ENCODE measurements at regions not wholly inside any gene's neighbourhood (a gene's known extent, or its start where the extent isn't known, plus 50 kb on each side); places are given as distances from the start of the nearest gene placed in this dataset.

- Histone ChIP-seq H3K9ac (ENCODE audit: low read depth in 1 of 3, low read length in 3 of 3) (no peak overlapping the region), H3K4me3 (ENCODE audit: low read length in 3 of 3) (no peak overlapping the region), H3K27me3 (ENCODE audit: control insufficient read depth in 3 of 3, insufficient read depth in 3 of 3, low read length in 3 of 3) (peaks cover 67 to 69% (median 68%) of the 10 kb centered on the region in 3 donors), H3K9me3 (ENCODE audit: control insufficient read depth in 3 of 3, low read length in 3 of 3) (no peaks in the 10 kb centered on the region), H3K4me1 (ENCODE audit: control insufficient read depth in 3 of 3, insufficient read depth in 3 of 3, low read length in 3 of 3) (peaks cover 0 to 5% (median 0%) of the 10 kb centered on the region in 3 donors), H3K36me3 (ENCODE audit: control insufficient read depth in 3 of 3, insufficient read depth in 3 of 3, low read length in 3 of 3) (no peaks in the 10 kb centered on the region), H3K27ac (ENCODE audit: low read depth, low read length) (no peak overlapping the region)
Observed at GRCh38 chr1:22344851-22345560, 106.6 kb upstream of the ZBTB40 start.

- no peaks in the 10 kb centered on the region for H3K4me1 ChIP-seq (ENCODE audit: control insufficient read depth in 3 of 3, insufficient read depth in 3 of 3, low read length in 3 of 3)
- H3K36me3 ChIP-seq (ENCODE audit: control insufficient read depth in 3 of 3, insufficient read depth in 3 of 3, low read length in 3 of 3), result no peaks in the 10 kb centered on the region
- H3K9me3 ChIP-seq (ENCODE audit: control insufficient read depth in 3 of 3, low read length in 3 of 3), result no peaks in the 10 kb centered on the region
- no peak overlapping the region for H3K4me3 ChIP-seq (ENCODE audit: low read length in 3 of 3)
- no peak overlapping the region for H3K27ac ChIP-seq (ENCODE audit: low read depth, low read length)
- no peak overlapping the region for H3K9ac ChIP-seq (ENCODE audit: low read depth in 1 of 3, low read length in 3 of 3)
- peaks cover 61 to 65% (median 62%) of the 10 kb centered on the region in 3 donors for H3K27me3 ChIP-seq (ENCODE audit: control insufficient read depth in 3 of 3, insufficient read depth in 3 of 3, low read length in 3 of 3)
Observed at GRCh38 chr1:22347854-22348760, 103.5 kb upstream of the ZBTB40 start.

- Histone ChIP-seq H3K9me3 (ENCODE audit: control insufficient read depth in 3 of 3, low read length in 3 of 3) (no peaks in the 10 kb centered on the region), H3K4me3 (ENCODE audit: low read length in 3 of 3) (no peak overlapping the region), H3K9ac (ENCODE audit: low read depth in 1 of 3, low read length in 3 of 3) (no peak overlapping the region), H3K27ac (ENCODE audit: low read depth, low read length) (no peak overlapping the region), H3K4me1 (ENCODE audit: control insufficient read depth in 3 of 3, insufficient read depth in 3 of 3, low read length in 3 of 3) (no peaks in the 10 kb centered on the region), H3K27me3 (ENCODE audit: control insufficient read depth in 3 of 3, insufficient read depth in 3 of 3, low read length in 3 of 3) (peaks cover 52 to 58% (median 54%) of the 10 kb centered on the region in 3 donors), H3K36me3 (ENCODE audit: control insufficient read depth in 3 of 3, insufficient read depth in 3 of 3, low read length in 3 of 3) (no peaks in the 10 kb centered on the region)
Observed at GRCh38 chr1:22349362-22350043, 102.1 kb upstream of the ZBTB40 start.

GRCh38 chr1:22350171-22350923, 101.3 kb upstream of the ZBTB40 start:
- no peaks in the 10 kb centered on the region for H3K9me3 ChIP-seq (ENCODE audit: control insufficient read depth in 3 of 3, low read length in 3 of 3)
- no peak overlapping the region for H3K9ac ChIP-seq (ENCODE audit: low read depth in 1 of 3, low read length in 3 of 3)
- no peak overlapping the region for H3K27ac ChIP-seq (ENCODE audit: low read depth, low read length)
- H3K4me1 ChIP-seq (ENCODE audit: control insufficient read depth in 3 of 3, insufficient read depth in 3 of 3, low read length in 3 of 3), result no peaks in the 10 kb centered on the region
- no peaks in the 10 kb centered on the region for H3K36me3 ChIP-seq (ENCODE audit: control insufficient read depth in 3 of 3, insufficient read depth in 3 of 3, low read length in 3 of 3)
- H3K4me3 ChIP-seq (ENCODE audit: low read length in 3 of 3), result no peak overlapping the region
- H3K27me3 ChIP-seq (ENCODE audit: control insufficient read depth in 3 of 3, insufficient read depth in 3 of 3, low read length in 3 of 3), result peaks cover 48 to 55% (median 50%) of the 10 kb centered on the region in 3 donors

GRCh38 chr1:22350924-22351767, 100.5 kb upstream of the ZBTB40 start:
- H3K9ac ChIP-seq (ENCODE audit: low read depth in 1 of 3, low read length in 3 of 3), result no peak overlapping the region
- no peak overlapping the region for H3K4me3 ChIP-seq (ENCODE audit: low read length in 3 of 3)
- no peaks in the 10 kb centered on the region for H3K36me3 ChIP-seq (ENCODE audit: control insufficient read depth in 3 of 3, insufficient read depth in 3 of 3, low read length in 3 of 3)
- H3K27ac ChIP-seq (ENCODE audit: low read depth, low read length), result no peak overlapping the region
- no peaks in the 10 kb centered on the region for H3K9me3 ChIP-seq (ENCODE audit: control insufficient read depth in 3 of 3, low read length in 3 of 3)
- H3K27me3 ChIP-seq (ENCODE audit: control insufficient read depth in 3 of 3, insufficient read depth in 3 of 3, low read length in 3 of 3), result peaks cover 44 to 61% (median 45%) of the 10 kb centered on the region in 3 donors
- no peaks in the 10 kb centered on the region for H3K4me1 ChIP-seq (ENCODE audit: control insufficient read depth in 3 of 3, insufficient read depth in 3 of 3, low read length in 3 of 3)

GRCh38 chr1:22351768-22352080, 99.9 kb upstream of the ZBTB40 start:
- no peak overlapping the region for H3K4me3 ChIP-seq (ENCODE audit: low read length in 3 of 3)
- no peaks in the 10 kb centered on the region for H3K4me1 ChIP-seq (ENCODE audit: control insufficient read depth in 3 of 3, insufficient read depth in 3 of 3, low read length in 3 of 3)
- no peaks in the 10 kb centered on the region for H3K9me3 ChIP-seq (ENCODE audit: control insufficient read depth in 3 of 3, low read length in 3 of 3)
- H3K27me3 ChIP-seq (ENCODE audit: control insufficient read depth in 3 of 3, insufficient read depth in 3 of 3, low read length in 3 of 3), result peaks cover 46 to 60% (median 49%) of the 10 kb centered on the region in 3 donors
- no peaks in the 10 kb centered on the region for H3K36me3 ChIP-seq (ENCODE audit: control insufficient read depth in 3 of 3, insufficient read depth in 3 of 3, low read length in 3 of 3)
- no peak overlapping the region for H3K27ac ChIP-seq (ENCODE audit: low read depth, low read length)
- H3K9ac ChIP-seq (ENCODE audit: low read depth in 1 of 3, low read length in 3 of 3), result no peak overlapping the region

- no peak overlapping the region for H3K9ac ChIP-seq (ENCODE audit: low read depth in 1 of 3, low read length in 3 of 3)
- no peaks in the 10 kb centered on the region for H3K9me3 ChIP-seq (ENCODE audit: control insufficient read depth in 3 of 3, low read length in 3 of 3)
- no peak overlapping the region for H3K4me3 ChIP-seq (ENCODE audit: low read length in 3 of 3)
- H3K27ac ChIP-seq (ENCODE audit: low read depth, low read length), result no peak overlapping the region
- peaks cover 51 to 61% (median 53%) of the 10 kb centered on the region in 3 donors for H3K27me3 ChIP-seq (ENCODE audit: control insufficient read depth in 3 of 3, insufficient read depth in 3 of 3, low read length in 3 of 3)
- H3K4me1 ChIP-seq (ENCODE audit: control insufficient read depth in 3 of 3, insufficient read depth in 3 of 3, low read length in 3 of 3), result no peaks in the 10 kb centered on the region
- no peaks in the 10 kb centered on the region for H3K36me3 ChIP-seq (ENCODE audit: control insufficient read depth in 3 of 3, insufficient read depth in 3 of 3, low read length in 3 of 3)
Observed at GRCh38 chr1:22352355-22352754, 99.3 kb upstream of the ZBTB40 start.

GRCh38 chr1:22352896-22353295, 98.8 kb upstream of the ZBTB40 start:
- Histone ChIP-seq H3K9ac (ENCODE audit: low read depth in 1 of 3, low read length in 3 of 3) (no peak overlapping the region), H3K27me3 (ENCODE audit: control insufficient read depth in 3 of 3, insufficient read depth in 3 of 3, low read length in 3 of 3) (peaks cover 53 to 65% (median 58%) of the 10 kb centered on the region in 3 donors), H3K9me3 (ENCODE audit: control insufficient read depth in 3 of 3, low read length in 3 of 3) (no peaks in the 10 kb centered on the region), H3K27ac (ENCODE audit: low read depth, low read length) (no peak overlapping the region), H3K4me1 (ENCODE audit: control insufficient read depth in 3 of 3, insufficient read depth in 3 of 3, low read length in 3 of 3) (no peaks in the 10 kb centered on the region), H3K4me3 (ENCODE audit: low read length in 3 of 3) (no peak overlapping the region), H3K36me3 (ENCODE audit: control insufficient read depth in 3 of 3, insufficient read depth in 3 of 3, low read length in 3 of 3) (no peaks in the 10 kb centered on the region)

- Histone ChIP-seq H3K27ac (ENCODE audit: low read depth, low read length) (no peak overlapping the region), H3K9ac (ENCODE audit: low read depth in 1 of 3, low read length in 3 of 3) (no peak overlapping the region), H3K27me3 (ENCODE audit: control insufficient read depth in 3 of 3, insufficient read depth in 3 of 3, low read length in 3 of 3) (peaks cover 43 to 56% (median 56%) of the 10 kb centered on the region in 3 donors), H3K36me3 (ENCODE audit: control insufficient read depth in 3 of 3, insufficient read depth in 3 of 3, low read length in 3 of 3) (no peaks in the 10 kb centered on the region), H3K9me3 (ENCODE audit: control insufficient read depth in 3 of 3, low read length in 3 of 3) (no peaks in the 10 kb centered on the region), H3K4me3 (ENCODE audit: low read length in 3 of 3) (no peak overlapping the region), H3K4me1 (ENCODE audit: control insufficient read depth in 3 of 3, insufficient read depth in 3 of 3, low read length in 3 of 3) (no peaks in the 10 kb centered on the region)
Observed at GRCh38 chr1:22359427-22359826, 92.2 kb upstream of the ZBTB40 start.
